Adrenal gland (tissue), 9 donors: ENCODE measurements at regions not wholly inside any gene's neighbourhood (a gene's known extent, or its start where the extent isn't known, plus 50 kb on each side); places are given as distances from the start of the nearest gene placed in this dataset.

Experiments
- DNase-seq, 7 donors: peaks; one replicate each; pipeline ENCODE4 v3.0.0-alpha.2; 2019 to 2020
- H3K27ac ChIP-seq, 5 donors: fragments of 200-600 bp; sonication (generic) in 4 of 5; 1 replicate in 3 of 5; 2 replicates in 2 of 5; pipeline versions ENCODE4 v1.5.1 to v1.8.0; 2016 to 2020; ENCODE audit warnings: mild to moderate bottlenecking in 1 of 5
- H3K27me3 ChIP-seq: fragments of 200-600 bp; 2 replicates; pipeline ENCODE4 v1.8.0; 2021
- H3K36me3 ChIP-seq, 2 donors: fragments of 200-600 bp; replicated peaks in 1 of 2; 1 replicate in 1 of 2; 2 replicates in 1 of 2; pipeline versions ENCODE4 v1.5.1 to v1.8.0; 2018 to 2022
- H3K4me1 ChIP-seq, 2 donors: fragments of 200-600 bp; replicated peaks in 1 of 2; 1 replicate in 1 of 2; 2 replicates in 1 of 2; pipeline versions ENCODE4 v1.5.1 to v1.8.0; 2018 to 2021
- H3K4me3 ChIP-seq, 4 donors: fragments of 200-600 bp; sonication (generic) in 3 of 4; one replicate each; pipeline ENCODE4 v1.5.1; 2016 to 2018
- H3K9me3 ChIP-seq, 3 donors: fragments of 200-600 bp; sonication (generic) in 1 of 3; replicated peaks in 1 of 3; 1 replicate in 2 of 3; 2 replicates in 1 of 3; pipeline versions ENCODE4 v1.5.1 to v1.8.0; 2016 to 2021
- CTCF ChIP-seq, 6 experiments: fragments of 450-650 bp in 4 of 6; fragments of 200-600 bp in 2 of 6; sonication (generic) in 1 of 6; IDR thresholded peaks; 1 replicate in 5 of 6; 2 replicates in 1 of 6; pipeline versions ENCODE4 v1.5.1 to v1.8.0; 2016 to 2021; ENCODE audit warnings: antibody characterized with exemption in 6 of 6, mild to moderate bottlenecking in 2 of 6, moderate library complexity in 1 of 6
- POLR2A ChIP-seq, 2 donors: fragments of 450-650 bp; IDR thresholded peaks; one replicate each; pipeline ENCODE4 v1.6.1; 2017; ENCODE audit warnings: antibody characterized with exemption in 2 of 2, mild to moderate bottlenecking in 2 of 2, moderate library complexity in 1 of 2
- WGBS, 4 donors: extraction: QIAGEN DNeasy Blood & Tissue Kit in 2 of 4; methylation state at CpG; one replicate each; pipeline versions ENCODE4 v1.1.5 to v1.1.7; 2013 to 2017; 5-methylcytosine and 5-hydroxymethylcytosine counted together
- intact Hi-C, 2 donors: fragments of 100-400 bp; cut with DNase I; formaldehyde crosslinking; loops; one replicate each; pipeline versions ENCODE4 v1.14.1 to v1.15.0; 2022 to 2023
- donor health status: healthy with polysubstance abuse.
- donor health status: Bipolar disorder and iron deficiency.
- donor health status: DM: yes; HTN: yes; CAD: no.
- donor health status: DM: no; HTN: no; CAD: no.
- donor health status: DM: no; HTN: no; CAD: no.

DNA sequence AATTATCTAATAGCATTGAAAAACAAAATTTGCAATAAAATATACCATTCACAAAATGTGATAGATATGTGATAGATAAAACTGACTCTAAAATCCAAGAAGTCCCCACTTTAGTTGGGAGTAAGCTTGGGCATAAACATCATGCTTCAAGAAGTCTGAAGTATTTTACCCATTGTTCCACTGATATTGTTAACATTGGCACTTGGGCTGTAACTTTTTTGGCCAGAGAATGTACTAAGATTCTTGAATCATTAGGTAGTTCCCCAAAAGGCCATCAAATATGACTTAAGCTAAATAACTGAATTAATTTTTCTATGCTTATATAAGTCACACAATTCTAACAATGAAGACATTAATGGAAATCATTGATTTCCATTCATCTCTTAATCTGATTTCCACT lies 413.6 kb downstream of the CDH2 start:
- Histone ChIP-seq H3K27me3 (no peaks in the 10 kb centered on the region), H3K27ac (no peak overlapping the region), H3K36me3 (no peaks in the 10 kb centered on the region), H3K9me3 (no peaks in the 10 kb centered on the region), H3K4me3 (no peak overlapping the region), H3K4me1 (no peaks in the 10 kb centered on the region)
- TF ChIP-seq POLR2A (IDR thresholded peaks at IDR 0.05): no peak
- TF ChIP-seq CTCF (IDR thresholded peaks at IDR 0.05): no peak
- DNase-seq: no peak
- intact Hi-C loops: no loop called here

GRCh38 chr18:27762054-27762453 lies 414.9 kb downstream of the CDH2 start:
- intact Hi-C loops: no loop called here
- H3K36me3 ChIP-seq: no peaks in the 10 kb centered on the region
- no peak overlapping the region for H3K27ac ChIP-seq
- 53 to 70% (median 60%) methylated on average over 4 of the region's 4 CpGs for WGBS, 4 donors
- no peak for DNase-seq
- TF ChIP-seq CTCF (IDR thresholded peaks at IDR 0.05): no peak
- no peak for TF ChIP-seq POLR2A (IDR thresholded peaks at IDR 0.05)
- H3K9me3 ChIP-seq: no peaks in the 10 kb centered on the region
- no peaks in the 10 kb centered on the region for H3K4me1 ChIP-seq
- no peak overlapping the region for H3K4me3 ChIP-seq
- H3K27me3 ChIP-seq: no peaks in the 10 kb centered on the region

DNA sequence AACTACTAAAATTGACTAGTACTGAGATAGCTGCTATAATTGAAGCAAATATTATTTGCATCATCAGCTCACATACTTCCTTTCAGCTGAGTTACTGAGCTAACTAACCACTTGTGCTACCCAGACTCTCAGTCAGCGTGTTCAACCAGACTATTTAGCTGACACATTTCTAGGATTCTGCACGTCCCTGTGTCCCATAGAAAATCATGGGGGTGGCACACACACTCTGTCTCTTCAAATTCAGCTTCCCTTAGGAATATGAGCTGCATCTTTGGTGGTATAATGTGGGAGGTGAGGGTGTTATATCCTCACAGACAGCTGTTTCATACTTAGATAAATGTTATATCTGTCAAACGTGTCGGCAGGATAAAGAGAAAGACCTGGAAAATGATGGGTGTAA lies 424.0 kb downstream of the CDH2 start:
- intact Hi-C loops: loop anchor here in 1 of 2 donors (10.0 kb wide), 2 partner anchors 48 to 148 kb away; no protein-coding TSS in a partner anchor
- no peak for DNase-seq

GRCh38 chr18:27750923-27751322 lies 426.0 kb downstream of the CDH2 start:
- intact Hi-C loops: loop anchor here in 1 of 2 donors (10.0 kb wide), 2 partner anchors 46 to 146 kb away; no protein-coding TSS in a partner anchor
- Histone ChIP-seq H3K27ac (no peak overlapping the region), H3K9me3 (no peaks in the 10 kb centered on the region), H3K36me3 (no peaks in the 10 kb centered on the region), H3K27me3 (no peaks in the 10 kb centered on the region), H3K4me1 (no peaks in the 10 kb centered on the region), H3K4me3 (no peak overlapping the region)
- DNase-seq: no peak
- WGBS, 4 donors: 68 to 81% (median 77%) methylated on average over 5 of the region's 5 CpGs
- TF ChIP-seq POLR2A (IDR thresholded peaks at IDR 0.05) (no peak), CTCF (IDR thresholded peaks at IDR 0.05) (no peak)

More for the DNA sequence above, 424.0 kb downstream of the CDH2 start:
- TF ChIP-seq CTCF (IDR thresholded peaks at IDR 0.05) (no peak), POLR2A (IDR thresholded peaks at IDR 0.05) (no peak)
- H3K4me1 ChIP-seq: no peaks in the 10 kb centered on the region
- H3K27ac ChIP-seq: no peak overlapping the region
- no peaks in the 10 kb centered on the region for H3K27me3 ChIP-seq
- no peak overlapping the region for H3K4me3 ChIP-seq
- no peaks in the 10 kb centered on the region for H3K9me3 ChIP-seq
- WGBS, 4 donors: 71 to 78% (median 72%) methylated on average over 4 of the region's 4 CpGs
- no peaks in the 10 kb centered on the region for H3K36me3 ChIP-seq
